ENCODE measurements at regions not wholly inside any gene's neighbourhood (a gene's known extent, or its start where the extent isn't known, plus 50 kb on each side); places are given as distances from the start of the nearest gene placed in this dataset.

DNA sequence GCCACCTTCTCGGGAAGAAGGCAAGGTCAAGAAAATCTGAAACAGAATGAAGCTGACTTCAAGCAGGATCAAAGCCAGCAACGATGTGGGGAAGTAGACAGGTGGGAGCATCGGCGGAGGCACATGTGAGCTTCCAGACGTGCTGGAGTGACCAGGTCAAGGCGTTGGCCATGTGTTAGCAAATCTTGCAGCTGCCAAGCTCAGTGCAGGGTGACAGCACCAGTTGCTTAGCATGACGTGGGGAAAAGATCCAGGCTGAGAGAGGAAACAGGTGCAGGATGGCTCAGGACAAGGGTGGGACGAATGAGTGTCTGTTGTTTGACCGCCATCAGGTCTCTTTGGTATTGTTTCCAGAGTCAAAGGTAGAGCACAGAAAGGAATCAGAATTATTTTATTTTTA, 92.3 kb downstream of the TNFSF13B start:
- TF ChIP-seq, protein P1, sequence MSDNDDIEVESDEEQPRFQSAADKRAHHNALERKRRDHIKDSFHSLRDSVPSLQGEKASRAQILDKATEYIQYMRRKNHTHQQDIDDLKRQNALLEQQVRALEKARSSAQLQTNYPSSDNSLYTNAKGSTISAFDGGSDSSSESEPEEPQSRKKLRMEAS (IDR thresholded peaks at IDR 0.05; ENCODE audit: insufficient read depth, insufficient read length): no peak
- TF ChIP-seq, protein P2, sequence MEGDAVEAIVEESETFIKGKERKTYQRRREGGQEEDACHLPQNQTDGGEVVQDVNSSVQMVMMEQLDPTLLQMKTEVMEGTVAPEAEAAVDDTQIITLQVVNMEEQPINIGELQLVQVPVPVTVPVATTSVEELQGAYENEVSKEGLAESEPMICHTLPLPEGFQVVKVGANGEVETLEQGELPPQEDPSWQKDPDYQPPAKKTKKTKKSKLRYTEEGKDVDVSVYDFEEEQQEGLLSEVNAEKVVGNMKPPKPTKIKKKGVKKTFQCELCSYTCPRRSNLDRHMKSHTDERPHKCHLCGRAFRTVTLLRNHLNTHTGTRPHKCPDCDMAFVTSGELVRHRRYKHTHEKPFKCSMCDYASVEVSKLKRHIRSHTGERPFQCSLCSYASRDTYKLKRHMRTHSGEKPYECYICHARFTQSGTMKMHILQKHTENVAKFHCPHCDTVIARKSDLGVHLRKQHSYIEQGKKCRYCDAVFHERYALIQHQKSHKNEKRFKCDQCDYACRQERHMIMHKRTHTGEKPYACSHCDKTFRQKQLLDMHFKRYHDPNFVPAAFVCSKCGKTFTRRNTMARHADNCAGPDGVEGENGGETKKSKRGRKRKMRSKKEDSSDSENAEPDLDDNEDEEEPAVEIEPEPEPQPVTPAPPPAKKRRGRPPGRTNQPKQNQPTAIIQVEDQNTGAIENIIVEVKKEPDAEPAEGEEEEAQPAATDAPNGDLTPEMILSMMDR (IDR thresholded peaks at IDR 0.05; ENCODE audit: extremely low read depth in 1 of 2, insufficient read depth in 1 of 2, low read depth in 1 of 2, low read length in 2 of 2): no peak
- TF ChIP-seq POLR2A (IDR thresholded peaks at IDR 0.05; ENCODE audit: low read depth, low read length): no peak
- no peak for TF ChIP-seq JUN (IDR thresholded peaks at IDR 0.05; ENCODE audit: borderline replicate concordance, insufficient read depth, insufficient read length, low read depth)
- TF ChIP-seq MYC (IDR thresholded peaks at IDR 0.05; ENCODE audit: low read depth, low read length): no peak
- no peak for TF ChIP-seq EZH2 (IDR thresholded peaks at IDR 0.05; ENCODE audit: borderline replicate concordance, low read depth, low read length, severe bottlenecking)
- no peak for TF ChIP-seq POLR2AphosphoS5 (IDR thresholded peaks at IDR 0.05; ENCODE audit: insufficient read depth, low read depth, low read length)
- no peak for TF ChIP-seq FOS (IDR thresholded peaks at IDR 0.05; ENCODE audit: borderline replicate concordance, insufficient read depth, low read length)
